B cell (primary cell): ENCODE measurements at regions not wholly inside any gene's neighbourhood (a gene's known extent, or its start where the extent isn't known, plus 50 kb on each side); places are given as distances from the start of the nearest gene placed in this dataset.
"Not testable (repeated sequence)": the region's sequence is repeated elsewhere in the genome, so short reads cannot be mapped to it uniquely, and the experiment has no call there.

ENCODE experiments used
- ATAC-seq: fragments of 200-7000 bp; cut with Tn5 transposase; one replicate; pipeline ENCODE4 v1.10.0; 2021; ENCODE audit warnings: low read depth, mild to moderate bottlenecking, moderate number of reproducible peaks, moderate library complexity
- CTCF ChIA-PET: fragments of 350-600 bp; sonication (Branson Sonifier 250); formaldehyde crosslinking; loops from one replicate; lab custom pipeline; 2021; ENCODE audit warnings: antibody characterized with exemption, inconsistent platforms; lab: Charles Lee
- POLR2A ChIA-PET: fragments of 350-600 bp; sonication (Branson Sonifier 250); formaldehyde crosslinking; loops from one replicate; lab custom pipeline; 2021; ENCODE audit warnings: antibody characterized with exemption; lab: Charles Lee
- DNase-seq: peaks from one replicate; pipeline ENCODE4 v3.0.0; 2013
- H2AFZ ChIP-seq: 2 replicates; pipeline ENCODE4 v1.6.1; 2012; ENCODE audit warnings: mild to moderate bottlenecking, low read depth, low read length; ENCODE audit not compliant: insufficient read depth, poor library complexity, severe bottlenecking
- H3K27ac ChIP-seq, 2 donors: 1 replicate in 1 of 2; 2 replicates in 1 of 2; pipeline ENCODE4 v1.5.1; 2012 to 2013; ENCODE audit warnings: low read length in 2 of 2, mild to moderate bottlenecking in 2 of 2, moderate library complexity in 1 of 2
- H3K27me3 ChIP-seq, 4 experiments: fragments of 200-600 bp in 1 of 4; sonication (generic) in 1 of 4; replicated peaks in 1 of 4; 1 replicate in 2 of 4; 2 replicates in 2 of 4; pipeline versions ENCODE4 v1.6.1 to v1.7.0; 2013 to 2016; ENCODE audit warnings: low read length in 3 of 4, mild to moderate bottlenecking in 2 of 4, mixed read lengths in 1 of 4, moderate library complexity in 1 of 4; ENCODE audit not compliant: insufficient read depth in 4 of 4, control insufficient read depth in 3 of 4; ENCODE audit errors: control extremely low read depth in 1 of 4
- H3K36me3 ChIP-seq, 2 experiments: replicated peaks in 1 of 2; 1 replicate in 1 of 2; 2 replicates in 1 of 2; pipeline versions ENCODE4 v1.6.1 to v1.7.1; 2013; ENCODE audit warnings: low read length in 1 of 2; ENCODE audit not compliant: insufficient read depth in 2 of 2, control insufficient read depth in 1 of 2; ENCODE audit errors: control extremely low read depth in 1 of 2, extremely low read depth in 1 of 2
- H3K4me1 ChIP-seq, 2 donors: fragments of 200-600 bp in 1 of 2; sonication (generic) in 1 of 2; 1 replicate in 1 of 2; 2 replicates in 1 of 2; pipeline versions ENCODE4 v1.5.1 to v1.6.1; 2013 to 2017; ENCODE audit warnings: low read length in 2 of 2; ENCODE audit not compliant: control insufficient read depth in 2 of 2, insufficient read depth in 2 of 2
- H3K4me2 ChIP-seq: replicated peaks from 2 replicates; pipeline ENCODE3; 2012; ENCODE audit warnings: mild to moderate bottlenecking, low read depth, low read length; ENCODE audit not compliant: poor library complexity, severe bottlenecking
- H3K4me3 ChIP-seq, 5 experiments: fragments of 200-600 bp in 1 of 5; sonication (generic) in 1 of 5; 1 replicate in 3 of 5; 2 replicates in 2 of 5; pipeline versions ENCODE4 v1.5.1 to v1.7.0; 2011 to 2016; ENCODE audit warnings: low read length in 4 of 5, mild to moderate bottlenecking in 4 of 5, low read depth in 2 of 5, control low read depth in 1 of 5, moderate library complexity in 1 of 5; ENCODE audit not compliant: insufficient read depth in 1 of 5; ENCODE audit errors: control extremely low read depth in 1 of 5, extremely low read depth in 1 of 5
- H3K79me2 ChIP-seq: fragments of 200-600 bp; sonication (generic); one replicate; pipeline ENCODE4 v1.6.0; 2016; ENCODE audit warnings: low read length; ENCODE audit not compliant: control insufficient read depth, insufficient read depth
- H3K9ac ChIP-seq: fragments of 200-600 bp; sonication (generic); 2 replicates; pipeline ENCODE4 v1.6.1; 2017; ENCODE audit warnings: mild to moderate bottlenecking, low read length, moderate library complexity
- H3K9me3 ChIP-seq, 3 donors: one replicate each; pipeline versions ENCODE4 v1.6.1 to v1.7.1; 2013; ENCODE audit warnings: low read length in 2 of 3; ENCODE audit not compliant: control insufficient read depth in 2 of 3, insufficient read depth in 1 of 3; ENCODE audit errors: control extremely low read depth in 1 of 3
- H4K20me1 ChIP-seq: 2 replicates; pipeline ENCODE4 v1.6.0; 2012; ENCODE audit warnings: mild to moderate bottlenecking, low read length; ENCODE audit not compliant: insufficient read depth, control insufficient read depth, poor library complexity, severe bottlenecking
- H3K27ac Mint-ChIP-seq: one replicate; pipeline ENCODE4 v1.8.0; 2021; ENCODE audit warnings: mixed read lengths
- H3K27me3 Mint-ChIP-seq: one replicate; pipeline ENCODE4 v1.8.0; 2021; ENCODE audit warnings: mixed read lengths
- H3K4me1 Mint-ChIP-seq: one replicate; pipeline ENCODE4 v1.8.0; 2021; ENCODE audit warnings: mixed read lengths
- H3K4me3 Mint-ChIP-seq: one replicate; pipeline ENCODE4 v1.8.0; 2021; ENCODE audit warnings: mixed read lengths
- H3K9me3 Mint-ChIP-seq: one replicate; pipeline ENCODE4 v1.8.0; 2022; ENCODE audit warnings: mixed read lengths; ENCODE audit not compliant: insufficient read depth
- CTCF ChIP-seq: fragments of 200-600 bp; IDR thresholded peaks from one replicate; pipeline ENCODE4 v1.8.0; 2022; ENCODE audit warnings: antibody characterized with exemption, mild to moderate bottlenecking
- EZH2 ChIP-seq: IDR thresholded peaks from 2 replicates; pipeline ENCODE4 v1.6.1; 2012; ENCODE audit warnings: borderline replicate concordance, low read depth, mild to moderate bottlenecking, moderate library complexity, low read length; ENCODE audit not compliant: insufficient read depth, poor library complexity, severe bottlenecking
- whole genome bisulfite sequencing: methylation state at CpG from one replicate; pipeline ENCODE4 v1.1.5; 2013; ENCODE audit warnings: missing lambda C conversion rate; ENCODE audit not compliant: insufficient coverage; 5-methylcytosine and 5-hydroxymethylcytosine counted together
- intact Hi-C: fragments of 100-400 bp; cut with micrococcal nuclease; formaldehyde crosslinking; loops from one replicate; pipeline ENCODE4 v1.10.0; 2022

- POLR2A ChIA-PET, result no interaction called here
- H3K27me3 Mint-ChIP-seq, result peaks cover 11% of the 10 kb centered on the region
- DNase-seq (no peak), ATAC-seq (no peak)
- Histone ChIP-seq H3K4me2 (no peak overlapping the region), H2AFZ (no peak overlapping the region), H3K4me3 (no peak overlapping the region), H3K36me3 (no peaks in the 10 kb centered on the region), H3K4me1 (no peaks in the 10 kb centered on the region), H3K9me3 (peaks cover 0 to 3% (median 1%) of the 10 kb centered on the region in 3 donors), H3K27ac (no peak overlapping the region), H3K9ac (no peak overlapping the region), H4K20me1 (no peaks in the 10 kb centered on the region), H3K27me3 (no peaks in the 10 kb centered on the region), H3K79me2 (no peaks in the 10 kb centered on the region)
- intact Hi-C loops, result no loop called here
- H3K27ac Mint-ChIP-seq, result no peak overlapping the region
- 21% methylated on average over 1 of the region's 1 CpG for WGBS
- H3K9me3 Mint-ChIP-seq, result no peaks in the 10 kb centered on the region
- CTCF ChIA-PET, result no interaction called here
- H3K4me3 Mint-ChIP-seq, result no peak overlapping the region
- no peaks in the 10 kb centered on the region for H3K4me1 Mint-ChIP-seq
- TF ChIP-seq EZH2 (no peak), CTCF (no peak)
These were observed 129.3 kb upstream of the PMCH start for GRCh38 chr12:102326982-102327381.

- H3K27me3 Mint-ChIP-seq, result peaks cover 10% of the 10 kb centered on the region
- no CpG with 5 or more reads among the region's 4 CpGs for WGBS
- H3K9me3 Mint-ChIP-seq, CTCF ChIA-PET, H3K4me2 ChIP-seq, H3K27me3 ChIP-seq, POLR2A ChIA-PET, H3K79me2 ChIP-seq, H3K4me3 Mint-ChIP-seq, DNase-seq, H3K4me1 Mint-ChIP-seq, H3K4me3 ChIP-seq, H4K20me1 ChIP-seq, H2AFZ ChIP-seq, H3K27ac ChIP-seq, H3K4me1 ChIP-seq, H3K27ac Mint-ChIP-seq, intact Hi-C loops, H3K9me3 ChIP-seq, H3K36me3 ChIP-seq, ATAC-seq, H3K9ac ChIP-seq: not testable (repeated sequence)
These were observed 127.5 kb upstream of the PMCH start for GRCh38 chr12:102325108-102325507.
